Nephron (organoid): ENCODE measurements at regions not wholly inside any gene's neighbourhood (a gene's known extent, or its start where the extent isn't known, plus 50 kb on each side); places are given as distances from the start of the nearest gene placed in this dataset.
"Not testable (repeated sequence)": the region's sequence is repeated elsewhere in the genome, so short reads cannot be mapped to it uniquely, and the experiment has no call there.

ENCODE experiments used
- H3K27ac Mint-ChIP-seq, 3 experiments: 2 replicates each; pipeline ENCODE4 v1.8.0; 2020; ENCODE audit warnings: mixed read lengths in 3 of 3, mild to moderate bottlenecking in 2 of 3, moderate library complexity in 1 of 3
- H3K27me3 Mint-ChIP-seq: 2 replicates; pipeline ENCODE4 v1.8.0; 2021; ENCODE audit warnings: low read depth, mild to moderate bottlenecking, moderate library complexity, mixed read lengths
- H3K36me3 Mint-ChIP-seq: 2 replicates; pipeline ENCODE4 v1.8.0; 2020; ENCODE audit warnings: low read depth, mixed read lengths
- H3K4me1 Mint-ChIP-seq: 2 replicates; pipeline ENCODE4 v1.8.0; 2020; ENCODE audit warnings: mixed read lengths
- H3K4me3 Mint-ChIP-seq, 3 experiments: 2 replicates each; pipeline ENCODE4 v1.8.0; 2020; ENCODE audit warnings: mild to moderate bottlenecking in 3 of 3, mixed read lengths in 3 of 3, moderate library complexity in 2 of 3
- H3K9me3 Mint-ChIP-seq: 2 replicates; pipeline ENCODE4 v1.8.0; 2020; ENCODE audit warnings: mixed read lengths
- TF ChIP-seq, protein P1 (sequence below), 3 experiments: fragments of 200-600 bp; sonication (generic); IDR thresholded peaks; one replicate each; pipeline ENCODE4 v1.5.0; 2021; ENCODE audit warnings: antibody characterized with exemption in 3 of 3; ENCODE audit not compliant: unreplicated experiment in 3 of 3

DNA sequence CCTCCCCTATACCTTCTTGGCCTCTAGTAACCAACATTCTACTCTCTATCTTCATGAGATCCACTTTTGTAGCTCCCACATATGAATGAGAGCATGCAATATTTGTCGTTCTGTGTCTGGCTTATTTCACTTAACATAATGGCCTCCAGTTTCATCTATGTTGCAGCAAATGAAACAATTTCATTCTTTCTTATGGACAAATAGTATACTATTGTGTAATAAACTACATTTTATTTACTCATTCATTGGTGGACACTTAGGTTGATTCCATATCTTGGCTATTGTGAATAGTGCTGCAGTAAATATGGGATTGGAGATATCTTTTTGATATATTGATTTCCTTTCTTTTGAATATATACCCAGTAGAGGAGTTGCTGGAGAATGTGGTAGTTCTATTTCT is 151.1 kb downstream of the JRKL start:
- Mint-ChIP-seq H3K4me3 (no peak overlapping the region), H3K27ac (no peak overlapping the region), H3K36me3 (no peaks in the 10 kb centered on the region), H3K4me1 (peaks cover 6% of the 10 kb centered on the region), H3K27me3 (no peaks in the 10 kb centered on the region), H3K9me3 (peaks cover 2% of the 10 kb centered on the region)
- TF ChIP-seq, protein P1, sequence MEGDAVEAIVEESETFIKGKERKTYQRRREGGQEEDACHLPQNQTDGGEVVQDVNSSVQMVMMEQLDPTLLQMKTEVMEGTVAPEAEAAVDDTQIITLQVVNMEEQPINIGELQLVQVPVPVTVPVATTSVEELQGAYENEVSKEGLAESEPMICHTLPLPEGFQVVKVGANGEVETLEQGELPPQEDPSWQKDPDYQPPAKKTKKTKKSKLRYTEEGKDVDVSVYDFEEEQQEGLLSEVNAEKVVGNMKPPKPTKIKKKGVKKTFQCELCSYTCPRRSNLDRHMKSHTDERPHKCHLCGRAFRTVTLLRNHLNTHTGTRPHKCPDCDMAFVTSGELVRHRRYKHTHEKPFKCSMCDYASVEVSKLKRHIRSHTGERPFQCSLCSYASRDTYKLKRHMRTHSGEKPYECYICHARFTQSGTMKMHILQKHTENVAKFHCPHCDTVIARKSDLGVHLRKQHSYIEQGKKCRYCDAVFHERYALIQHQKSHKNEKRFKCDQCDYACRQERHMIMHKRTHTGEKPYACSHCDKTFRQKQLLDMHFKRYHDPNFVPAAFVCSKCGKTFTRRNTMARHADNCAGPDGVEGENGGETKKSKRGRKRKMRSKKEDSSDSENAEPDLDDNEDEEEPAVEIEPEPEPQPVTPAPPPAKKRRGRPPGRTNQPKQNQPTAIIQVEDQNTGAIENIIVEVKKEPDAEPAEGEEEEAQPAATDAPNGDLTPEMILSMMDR (IDR thresholded peaks at IDR 0.05; ENCODE audit: unreplicated experiment in 3 of 3): no peak

DNA sequence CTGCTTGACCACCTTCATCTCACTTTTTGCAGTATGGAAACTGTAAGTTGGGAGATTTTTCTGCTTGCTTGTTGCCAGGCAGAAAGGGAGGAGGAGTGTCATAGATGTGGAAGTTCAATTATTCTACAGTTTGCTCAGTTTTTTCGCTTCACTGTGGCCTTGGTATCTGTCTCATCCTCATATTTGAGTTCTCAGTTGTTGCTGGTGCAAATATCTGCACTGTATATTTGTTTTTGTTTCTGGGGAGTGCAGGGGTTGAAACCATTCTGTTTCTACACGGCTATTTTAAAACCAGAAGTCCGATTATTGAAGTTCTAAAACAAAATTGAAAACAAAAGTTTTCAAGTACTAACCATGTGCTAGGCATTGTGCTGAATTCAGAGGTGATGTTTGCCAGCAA is 153.4 kb downstream of the JRKL start:
- no peaks in the 10 kb centered on the region for H3K27me3 Mint-ChIP-seq
- no peak overlapping the region for H3K4me3 Mint-ChIP-seq

DNA sequence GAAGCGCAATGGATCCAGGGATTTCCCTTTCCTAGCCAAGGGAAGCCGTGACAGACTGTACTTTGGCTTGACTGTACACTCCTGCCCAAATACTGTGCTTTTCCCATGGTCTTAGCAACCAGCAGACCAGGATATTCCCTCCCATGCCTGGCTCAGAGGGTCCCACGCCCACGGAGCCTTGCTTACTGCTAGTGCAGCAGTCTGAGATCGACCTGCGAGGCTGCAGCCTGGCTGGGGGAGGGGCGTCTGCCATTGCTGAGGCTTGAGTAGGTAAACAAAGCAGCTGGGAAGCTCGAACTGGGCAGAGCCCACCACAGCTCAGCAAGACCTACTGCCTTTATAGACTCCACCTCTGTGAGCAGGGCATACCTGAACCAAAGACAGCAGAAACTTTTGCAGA is 155.4 kb downstream of the JRKL start:
- H3K36me3 Mint-ChIP-seq, H3K4me3 Mint-ChIP-seq, H3K27ac Mint-ChIP-seq, H3K4me1 Mint-ChIP-seq, H3K9me3 Mint-ChIP-seq, H3K27me3 Mint-ChIP-seq: not testable (repeated sequence)

More for the DNA sequence above, 153.4 kb downstream of the JRKL start:
- Mint-ChIP-seq H3K36me3 (no peaks in the 10 kb centered on the region), H3K9me3 (peaks cover 2% of the 10 kb centered on the region), H3K27ac (no peak overlapping the region), H3K4me1 (peaks cover 6% of the 10 kb centered on the region)
- TF ChIP-seq, protein P1 (IDR thresholded peaks at IDR 0.05; ENCODE audit: unreplicated experiment in 3 of 3): no peak

GRCh38 chr11:96551136-96551535 is 161.3 kb downstream of the JRKL start:
- no peaks in the 10 kb centered on the region for H3K4me1 Mint-ChIP-seq
- TF ChIP-seq, protein P1 (IDR thresholded peaks at IDR 0.05; ENCODE audit: unreplicated experiment in 3 of 3): no peak
- no peaks in the 10 kb centered on the region for H3K27me3 Mint-ChIP-seq
- no peak overlapping the region for H3K27ac Mint-ChIP-seq
- H3K9me3 Mint-ChIP-seq: peaks cover 2% of the 10 kb centered on the region
- no peak overlapping the region for H3K4me3 Mint-ChIP-seq
- no peaks in the 10 kb centered on the region for H3K36me3 Mint-ChIP-seq

DNA sequence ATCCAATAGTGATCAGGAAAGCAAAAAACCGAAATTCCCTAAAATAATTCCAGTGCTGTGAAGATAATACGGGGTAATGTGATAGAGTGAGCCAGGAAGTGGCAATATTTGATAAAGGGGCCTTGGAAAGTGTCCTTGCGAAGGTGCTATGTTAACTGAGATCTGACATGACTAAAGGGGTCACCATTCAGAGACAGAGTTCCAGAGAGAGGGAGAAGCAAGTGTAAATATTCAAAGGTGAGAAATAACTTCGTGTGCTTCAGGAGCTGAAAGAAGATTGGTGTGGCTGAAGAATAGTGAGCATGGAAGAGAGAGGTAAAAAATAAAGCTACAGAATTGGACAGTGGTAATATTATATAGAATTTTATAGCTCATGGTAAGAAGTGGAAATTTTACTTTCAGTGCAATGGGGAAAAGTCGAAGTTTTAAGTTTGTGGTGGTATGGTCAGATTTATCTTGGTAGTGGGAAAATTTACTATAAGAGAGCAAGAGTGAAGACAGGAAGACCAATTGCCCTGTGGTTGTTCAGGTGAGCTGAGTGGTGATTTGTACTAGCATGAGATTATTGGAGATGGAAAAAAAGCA is 164.5 kb downstream of the JRKL start:
- TF ChIP-seq, protein P1 (IDR thresholded peaks at IDR 0.05; ENCODE audit: unreplicated experiment in 3 of 3): no peak
- no peaks in the 10 kb centered on the region for H3K36me3 Mint-ChIP-seq
- peaks cover 11% of the 10 kb centered on the region for H3K9me3 Mint-ChIP-seq
- no peak overlapping the region for H3K27ac Mint-ChIP-seq
- H3K27me3 Mint-ChIP-seq: no peaks in the 10 kb centered on the region
- no peak overlapping the region for H3K4me3 Mint-ChIP-seq
- H3K4me1 Mint-ChIP-seq: no peaks in the 10 kb centered on the region

DNA sequence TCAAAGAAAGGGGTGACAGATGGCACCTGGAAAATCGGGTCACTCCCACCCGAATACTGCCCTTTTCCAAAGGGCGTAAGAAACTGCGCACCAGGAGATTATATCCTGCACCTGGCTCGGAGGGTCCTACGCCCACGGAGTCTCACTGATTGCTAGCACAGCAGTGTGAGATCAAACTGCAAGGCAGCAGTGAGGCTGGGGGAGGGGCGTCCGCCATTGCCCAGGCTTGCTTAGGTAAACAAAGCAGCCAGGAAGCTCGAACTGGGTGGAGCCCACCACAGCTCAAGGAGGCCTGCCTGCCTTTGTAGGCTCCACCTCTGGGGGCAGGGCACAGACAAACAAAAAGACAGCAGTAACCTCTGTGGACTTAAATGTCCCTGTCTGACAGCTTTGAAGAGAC is 166.0 kb downstream of the JRKL start:
- not testable (repeated sequence) for H3K4me1 Mint-ChIP-seq, H3K36me3 Mint-ChIP-seq, H3K4me3 Mint-ChIP-seq, H3K27me3 Mint-ChIP-seq, H3K27ac Mint-ChIP-seq
- H3K9me3 Mint-ChIP-seq: peaks cover 10% of the 10 kb centered on the region

- H3K36me3 Mint-ChIP-seq, H3K27me3 Mint-ChIP-seq, H3K27ac Mint-ChIP-seq, H3K4me1 Mint-ChIP-seq, H3K4me3 Mint-ChIP-seq: not testable (repeated sequence)
- peaks cover 10% of the 10 kb centered on the region for H3K9me3 Mint-ChIP-seq
Observed at GRCh38 chr11:96560727-96561126, 170.9 kb downstream of the JRKL start.
